NCI-H510A treated with DMSO at 0.1 percent for 48 hours (cell line): ENCODE measurements at regions not wholly inside any gene's neighbourhood (a gene's known extent, or its start where the extent isn't known, plus 50 kb on each side); places are given as distances from the start of the nearest gene placed in this dataset.
"Not testable (repeated sequence)": the region's sequence is repeated elsewhere in the genome, so short reads cannot be mapped to it uniquely, and the experiment has no call there.

Experiments used
- DNase-seq: peaks from one replicate; lab custom pipeline; 2025; lab: John Stamatoyannopoulos, UW

DNA sequence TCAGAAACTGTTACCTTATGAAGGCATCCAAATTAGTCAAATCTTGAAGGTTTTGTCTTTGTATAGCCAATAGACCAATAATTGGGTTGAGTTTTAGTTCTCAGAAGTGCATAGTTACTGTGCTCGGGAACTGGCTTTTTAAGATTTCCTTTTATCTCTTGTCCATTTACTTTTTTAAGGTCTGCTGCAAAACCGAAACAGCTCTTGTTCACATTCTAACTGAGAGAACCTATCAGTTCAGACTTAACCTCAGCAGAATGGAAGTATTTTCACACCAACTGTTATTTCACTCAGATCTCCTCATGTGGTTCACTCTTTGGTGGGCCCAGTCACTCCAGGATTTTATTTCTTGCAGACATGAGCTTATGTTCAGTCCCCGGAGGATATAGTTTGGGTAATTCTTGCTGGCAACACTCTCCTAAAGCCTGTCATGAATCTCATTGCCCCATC, 55.5 kb downstream of the TPBG start:
- DNase-seq: no peak

GRCh38 chr6:82419859-82420258, 56.2 kb downstream of the TPBG start:
- no peak for DNase-seq

DNA sequence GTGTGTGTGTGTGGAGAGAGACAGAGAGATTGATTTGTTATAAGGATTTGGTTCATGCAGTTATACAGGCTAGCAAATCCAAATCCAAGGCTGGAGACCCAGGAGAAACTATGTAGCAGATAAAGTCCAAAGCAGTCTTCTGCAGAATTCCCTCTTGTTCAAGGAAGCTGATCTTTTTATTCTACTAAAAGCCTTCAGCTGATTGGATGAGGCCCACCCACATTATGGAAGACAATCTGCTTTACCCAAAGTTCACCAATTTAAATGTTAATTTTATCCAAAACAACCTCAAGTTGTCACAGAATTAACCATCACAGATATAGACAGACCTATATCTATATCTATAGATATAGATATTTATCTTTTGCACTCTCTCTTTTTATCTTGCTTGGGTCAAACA, 67.0 kb downstream of the TPBG start:
- DNase-seq: no peak

GRCh38 chr6:82436740-82437139, 73.1 kb downstream of the TPBG start:
- DNase-seq: no peak

DNA sequence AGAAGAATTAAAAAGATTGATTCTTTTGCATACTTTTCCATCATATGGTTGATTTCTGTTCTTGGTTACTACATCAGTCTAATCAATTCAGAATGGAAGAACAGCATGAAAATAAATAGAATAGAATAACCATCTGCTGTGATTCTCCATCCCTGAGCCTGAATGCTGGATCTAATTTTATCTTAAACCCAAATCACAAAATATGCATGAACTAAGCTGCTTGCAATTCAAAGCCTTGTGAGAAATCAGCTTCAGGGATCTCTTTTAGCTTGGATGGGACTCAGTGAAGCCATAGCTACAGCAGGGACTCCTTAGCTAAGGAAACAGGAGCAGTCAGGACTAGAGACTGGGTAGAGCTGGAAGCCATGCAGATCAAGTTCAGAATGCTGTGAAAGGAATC, 74.1 kb downstream of the TPBG start:
- no peak for DNase-seq

- DNase-seq: no peak
These were observed 77.6 kb downstream of the TPBG start for GRCh38 chr6:82441047-82441855.

GRCh38 chr6:82442061-82442719, 78.6 kb downstream of the TPBG start:
- DNase-seq: no peak

DNA sequence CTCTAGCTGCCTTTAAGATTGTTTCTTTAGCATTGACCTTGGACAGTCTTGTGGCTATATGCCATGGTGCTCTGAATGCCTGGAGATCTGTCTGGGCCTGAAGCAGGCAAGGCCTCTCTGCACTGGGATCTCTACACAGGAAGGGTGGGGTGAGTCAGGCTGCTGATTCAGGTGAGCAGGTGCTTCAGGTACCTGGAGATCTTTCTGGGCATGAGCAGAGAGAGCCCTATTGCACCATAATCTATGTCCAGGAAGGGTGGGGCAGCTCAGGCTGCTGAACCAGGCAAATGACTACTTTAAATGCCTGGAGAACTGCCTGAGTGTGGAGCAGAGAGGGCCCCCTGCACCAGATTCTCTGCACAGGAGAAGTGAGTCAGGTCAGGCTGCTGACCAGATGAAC, 94.5 kb downstream of the TPBG start:
- no peak for DNase-seq

GRCh38 chr6:82458705-82459104, 95.1 kb downstream of the TPBG start:
- DNase-seq: no peak

- no peak for DNase-seq
These were observed 97.9 kb downstream of the TPBG start for GRCh38 chr6:82461536-82461935.

- no peak for DNase-seq
These were observed 103.7 kb downstream of the TPBG start for GRCh38 chr6:82467338-82467737.

DNA sequence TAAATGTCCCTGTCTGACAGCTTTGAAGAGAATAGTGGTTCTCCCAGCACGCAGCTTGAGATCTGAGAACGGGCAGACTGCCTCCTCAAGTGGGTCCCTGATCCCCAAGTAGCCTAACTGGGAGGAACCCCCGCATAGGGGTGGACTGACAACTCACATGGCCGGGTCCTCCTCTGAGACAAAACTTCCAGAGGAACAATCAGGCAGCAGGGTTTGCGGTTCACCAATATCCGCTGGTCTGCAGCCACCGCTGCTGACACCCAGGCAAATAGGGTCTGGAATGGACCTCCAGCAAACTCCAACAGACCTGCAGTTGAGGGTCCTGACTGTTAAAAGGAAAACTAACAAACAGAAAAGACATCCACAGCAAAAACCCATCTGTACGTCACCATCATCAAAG, 106.5 kb downstream of the TPBG start:
- not testable (repeated sequence) for DNase-seq

- DNase-seq: not testable (repeated sequence)
These were observed 111.5 kb downstream of the TPBG start for GRCh38 chr6:82475106-82475505.

DNA sequence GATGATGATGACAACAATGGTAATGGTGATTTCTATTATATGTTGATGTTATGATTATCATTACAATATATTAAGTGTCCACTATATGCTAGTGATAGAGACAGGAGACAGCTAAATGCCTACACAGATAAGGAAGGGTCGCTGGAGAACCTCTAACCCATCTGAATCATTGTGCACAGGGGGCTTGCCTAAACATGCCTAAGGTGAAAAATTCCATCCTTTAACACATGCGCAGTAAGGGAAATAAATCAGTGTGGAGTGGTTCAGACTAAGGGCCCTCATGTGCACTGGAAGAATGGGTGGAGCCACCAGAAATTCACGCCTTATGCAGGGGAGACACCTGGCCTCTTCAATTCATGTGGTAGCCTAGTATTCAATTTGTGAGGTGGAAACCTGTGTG, 120.4 kb downstream of the TPBG start:
- no peak for DNase-seq

DNA sequence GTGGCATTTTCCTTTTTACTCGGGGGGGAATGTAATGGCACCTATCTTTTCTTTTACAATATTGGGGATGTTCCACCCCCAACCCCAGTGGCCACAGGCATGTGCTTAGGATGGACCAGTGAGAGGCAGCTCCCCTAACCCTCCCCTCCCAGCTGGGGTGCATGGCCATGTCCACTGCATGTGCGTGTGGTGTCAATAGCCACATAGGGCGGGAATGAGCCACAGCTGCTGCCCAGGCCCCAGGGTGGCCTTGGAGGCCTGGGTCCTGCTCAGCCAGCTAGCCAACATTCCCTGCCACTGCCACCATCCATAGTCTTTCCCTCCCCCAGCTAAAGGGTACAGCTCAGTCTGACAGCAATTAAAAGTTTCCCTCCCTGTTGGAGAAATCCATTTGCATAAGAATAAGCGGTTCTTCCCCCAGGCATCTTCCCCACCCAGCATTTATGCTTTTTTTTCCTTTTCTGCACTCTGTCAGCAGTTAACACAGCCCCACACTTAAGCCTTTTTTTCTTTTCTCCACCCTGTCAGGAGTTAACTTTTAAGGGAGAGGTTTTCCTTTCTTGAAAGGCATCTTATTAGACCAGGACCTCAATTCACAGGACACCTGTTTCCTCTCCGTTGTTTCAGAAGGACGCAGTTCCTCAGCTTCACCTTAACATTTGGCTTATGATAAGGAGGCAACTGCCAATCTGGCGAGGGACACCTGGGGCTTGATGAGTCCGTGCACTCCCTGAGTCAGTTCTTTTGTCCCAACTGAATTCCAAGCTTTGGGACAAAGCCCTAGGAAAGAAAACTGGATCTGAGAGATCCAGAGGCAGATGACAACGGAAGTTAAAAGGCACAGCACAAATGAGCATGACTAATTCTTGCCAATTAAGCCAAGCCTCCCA, 121.4 kb downstream of the TPBG start:
- no peak for DNase-seq

GRCh38 chr6:82487895-82488294, 124.3 kb downstream of the TPBG start:
- DNase-seq: no peak

DNA sequence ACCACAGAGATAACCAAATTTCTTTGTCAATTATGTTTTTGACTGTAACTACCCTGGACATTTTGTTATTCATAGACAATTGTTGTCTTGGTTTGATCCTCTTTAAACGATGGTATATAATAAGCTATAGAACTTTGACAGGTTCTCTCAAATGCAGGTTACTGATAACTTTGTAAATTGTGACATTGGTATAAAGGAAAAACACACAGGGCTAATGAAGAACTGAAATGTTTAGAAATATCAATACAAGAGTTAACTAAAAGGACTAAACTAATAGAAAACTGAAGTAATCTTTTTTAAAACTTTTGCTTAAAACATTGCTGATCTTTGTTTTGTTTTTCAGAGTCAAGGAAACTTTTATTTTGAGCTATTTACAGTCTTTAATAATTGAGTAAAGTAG, 124.8 kb downstream of the TPBG start:
- DNase-seq: no peak

DNA sequence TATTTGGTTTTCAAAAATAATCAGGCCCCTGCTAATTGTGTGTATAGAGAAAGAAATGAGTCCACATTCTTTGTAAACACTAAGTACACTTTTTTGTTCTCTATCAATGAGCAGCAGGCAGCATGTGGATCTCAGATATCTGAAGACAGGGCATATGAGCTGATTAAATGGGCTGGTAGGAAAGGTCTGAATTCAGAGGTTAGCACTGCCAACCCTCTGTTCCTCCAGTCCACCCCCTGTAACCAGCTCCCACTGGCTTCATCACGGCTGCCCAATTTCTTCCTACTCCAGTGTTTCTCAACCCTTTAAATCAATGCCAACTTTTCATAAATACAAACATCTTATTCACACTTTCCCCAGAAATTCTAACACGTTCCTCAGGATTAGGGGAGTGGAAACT, 128.5 kb downstream of the TPBG start:
- no peak for DNase-seq

DNA sequence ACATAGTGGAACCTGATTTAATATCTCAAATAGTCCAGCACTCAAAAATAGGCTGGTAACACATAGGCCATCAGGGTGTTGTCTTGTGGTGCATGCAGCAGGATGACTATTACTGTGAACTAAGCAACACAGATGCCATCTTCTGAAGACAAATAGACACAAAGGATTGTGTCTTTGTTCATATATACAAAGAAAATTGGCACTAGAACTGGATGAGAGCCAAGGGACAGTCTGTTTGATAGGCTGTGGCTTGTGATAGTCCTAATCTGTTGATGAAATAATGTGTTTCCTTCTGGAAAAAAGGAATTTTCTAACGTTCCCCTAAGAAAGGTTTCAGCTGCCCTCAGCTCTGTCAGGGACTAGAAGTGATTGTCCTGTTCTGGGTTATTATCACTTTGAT, 129.8 kb downstream of the TPBG start:
- no peak for DNase-seq

DNA sequence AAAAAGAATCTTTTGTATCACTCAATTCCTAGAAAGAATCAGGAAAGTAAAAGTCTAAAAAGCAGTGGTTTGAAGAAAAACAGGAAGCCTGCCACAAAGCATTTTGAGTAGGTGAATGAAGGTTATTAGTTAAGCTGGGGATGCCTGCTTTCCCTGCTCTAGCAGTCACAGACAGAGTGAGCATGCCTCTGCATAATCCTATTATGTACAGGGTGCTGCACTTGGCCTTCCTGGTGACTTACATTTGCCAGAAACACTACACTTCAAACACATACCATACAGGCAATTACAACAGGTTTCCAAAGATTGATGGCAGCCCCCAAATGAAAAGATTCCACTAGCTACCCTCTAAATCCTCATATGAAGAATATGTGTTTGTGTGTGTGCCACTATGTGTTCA, 130.8 kb downstream of the TPBG start:
- DNase-seq: no peak

DNA sequence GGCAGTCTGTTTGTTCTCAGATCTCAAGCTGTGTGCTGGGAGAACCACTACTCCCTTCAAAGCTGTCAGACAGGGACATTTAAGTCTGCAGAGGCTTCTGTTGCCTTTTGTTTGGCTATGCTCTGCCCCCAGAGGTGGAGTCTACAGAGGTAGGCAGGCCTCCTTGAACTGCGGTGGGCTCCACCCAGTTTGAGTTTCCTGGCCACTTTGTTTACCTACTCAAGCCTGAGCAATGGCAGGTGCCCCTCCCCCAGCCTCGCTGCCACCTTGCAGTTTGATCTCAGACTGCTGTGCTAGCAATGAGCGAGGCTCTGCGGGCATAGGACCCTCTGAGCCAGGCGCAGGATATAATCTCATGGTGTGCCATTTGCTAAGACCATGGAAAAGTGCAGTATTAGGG, 138.3 kb downstream of the TPBG start:
- DNase-seq: not testable (repeated sequence)

- no peak for DNase-seq
These were observed 142.9 kb downstream of the TPBG start for GRCh38 chr6:82506526-82506925.

- DNase-seq: no peak
These were observed 143.5 kb downstream of the TPBG start for GRCh38 chr6:82507112-82507511.
